ENCODE measurements at regions not wholly inside any gene's neighbourhood (a gene's known extent, or its start where the extent isn't known, plus 50 kb on each side); places are given as distances from the start of the nearest gene placed in this dataset.

DNA sequence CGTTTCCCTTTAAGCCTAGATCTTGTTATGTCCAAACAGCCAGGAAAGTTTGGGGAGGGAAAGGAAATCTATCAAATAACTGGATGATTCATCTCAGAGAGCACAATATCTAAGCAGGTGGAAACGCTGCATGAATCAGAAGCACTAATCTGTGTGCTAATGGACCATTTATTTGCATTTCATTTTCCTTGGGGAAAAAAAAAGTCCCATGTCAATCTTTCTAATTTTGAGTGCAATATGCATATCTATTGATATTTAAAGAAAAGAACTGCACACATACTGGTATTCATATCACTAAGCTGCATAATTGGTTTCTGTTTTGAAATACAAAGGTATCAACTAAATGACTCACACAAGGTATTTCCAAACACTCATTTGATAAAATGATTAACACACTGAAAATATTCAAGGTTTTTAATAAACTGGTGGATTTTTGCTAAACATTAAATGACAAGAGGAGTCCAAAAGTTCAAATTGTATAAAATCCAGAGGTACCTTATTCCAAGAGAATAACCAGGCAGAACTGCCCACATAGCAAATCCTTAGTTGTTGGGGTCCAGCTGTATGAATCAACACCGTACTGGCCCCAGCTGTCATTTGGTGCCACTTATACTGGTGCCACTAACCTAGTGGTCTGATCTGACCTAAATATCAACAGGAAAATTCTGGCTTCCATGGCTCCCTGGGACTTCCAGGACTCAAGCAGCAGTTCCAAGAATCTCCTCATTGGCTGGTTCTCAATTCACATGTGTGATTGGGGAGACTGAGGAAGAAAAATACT is 122.2 kb upstream of the SP4 start:
- Histone ChIP-seq H3K9me2 (replicated peaks; ENCODE audit: low read depth, low read length) (no peaks in the 10 kb centered on the region), H3K4me2 (ENCODE audit: low read depth, low read length, poor library complexity, severe bottlenecking) (no peak overlapping the region), H2AFZ (ENCODE audit: low read length) (no peak overlapping the region), H3K79me2 (ENCODE audit: insufficient read depth, low read length) (no peaks in the 10 kb centered on the region), H3K4me3 (ENCODE audit: low read length, poor library complexity, severe bottlenecking) (no peak overlapping the region), H3K27me3 (ENCODE audit: insufficient read depth, low read length, poor library complexity, severe bottlenecking) (no peaks in the 10 kb centered on the region), H4K20me1 (ENCODE audit: insufficient read depth, low read length, poor library complexity, severe bottlenecking) (no peaks in the 10 kb centered on the region), H3K4me1 (ENCODE audit: insufficient read depth, low read length, poor library complexity, severe bottlenecking) (no peaks in the 10 kb centered on the region), H3K9me3 (ENCODE audit: insufficient read depth, low read depth, low read length) (peaks cover 8% of the 10 kb centered on the region; the same call in 1 of the 2 replicates), H3K9ac (ENCODE audit: low read depth, low read length, poor library complexity, severe bottlenecking) (no peak overlapping the region), H3K36me3 (ENCODE audit: insufficient read depth, low read length) (no peaks in the 10 kb centered on the region), H3F3A (ENCODE audit: low read depth) (no peaks in the 10 kb centered on the region)
- TF ChIP-seq, protein P1, sequence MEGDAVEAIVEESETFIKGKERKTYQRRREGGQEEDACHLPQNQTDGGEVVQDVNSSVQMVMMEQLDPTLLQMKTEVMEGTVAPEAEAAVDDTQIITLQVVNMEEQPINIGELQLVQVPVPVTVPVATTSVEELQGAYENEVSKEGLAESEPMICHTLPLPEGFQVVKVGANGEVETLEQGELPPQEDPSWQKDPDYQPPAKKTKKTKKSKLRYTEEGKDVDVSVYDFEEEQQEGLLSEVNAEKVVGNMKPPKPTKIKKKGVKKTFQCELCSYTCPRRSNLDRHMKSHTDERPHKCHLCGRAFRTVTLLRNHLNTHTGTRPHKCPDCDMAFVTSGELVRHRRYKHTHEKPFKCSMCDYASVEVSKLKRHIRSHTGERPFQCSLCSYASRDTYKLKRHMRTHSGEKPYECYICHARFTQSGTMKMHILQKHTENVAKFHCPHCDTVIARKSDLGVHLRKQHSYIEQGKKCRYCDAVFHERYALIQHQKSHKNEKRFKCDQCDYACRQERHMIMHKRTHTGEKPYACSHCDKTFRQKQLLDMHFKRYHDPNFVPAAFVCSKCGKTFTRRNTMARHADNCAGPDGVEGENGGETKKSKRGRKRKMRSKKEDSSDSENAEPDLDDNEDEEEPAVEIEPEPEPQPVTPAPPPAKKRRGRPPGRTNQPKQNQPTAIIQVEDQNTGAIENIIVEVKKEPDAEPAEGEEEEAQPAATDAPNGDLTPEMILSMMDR (conservative IDR thresholded peaks at IDR 0.05; ENCODE audit: low read length), result no peak
- TF ChIP-seq EZH2phosphoT487 (IDR thresholded peaks at IDR 0.05; ENCODE audit: borderline replicate concordance), result no peak

DNA sequence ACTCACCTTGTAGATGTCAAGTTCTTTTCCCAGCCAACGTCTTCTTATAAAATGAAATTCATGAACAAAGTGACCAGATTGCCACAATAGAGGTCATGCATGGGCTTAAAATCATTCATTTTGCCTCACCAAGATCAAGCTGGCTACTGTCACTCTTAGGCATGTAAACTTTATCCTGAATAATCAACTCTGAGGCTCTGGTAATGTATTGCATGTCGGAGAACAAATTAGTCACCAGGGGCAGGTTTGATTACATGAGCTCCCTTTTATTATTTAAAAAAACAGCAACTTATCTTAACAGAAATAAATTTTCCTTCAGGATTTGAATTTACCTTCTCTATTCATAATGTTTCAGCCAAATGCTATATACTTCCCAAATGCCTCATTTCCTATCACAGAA is 112.9 kb upstream of the SP4 start:
- Histone ChIP-seq H2AFZ (ENCODE audit: low read length) (no peak overlapping the region), H3F3A (ENCODE audit: low read depth) (no peaks in the 10 kb centered on the region), H3K4me2 (ENCODE audit: low read depth, low read length, poor library complexity, severe bottlenecking) (no peak overlapping the region), H4K20me1 (ENCODE audit: insufficient read depth, low read length, poor library complexity, severe bottlenecking) (no peaks in the 10 kb centered on the region), H3K4me1 (ENCODE audit: insufficient read depth, low read length, poor library complexity, severe bottlenecking) (no peaks in the 10 kb centered on the region), H3K79me2 (ENCODE audit: insufficient read depth, low read length) (no peaks in the 10 kb centered on the region), H3K4me3 (ENCODE audit: low read length, poor library complexity, severe bottlenecking) (no peak overlapping the region), H3K27me3 (ENCODE audit: insufficient read depth, low read length, poor library complexity, severe bottlenecking) (no peaks in the 10 kb centered on the region), H3K9me2 (replicated peaks; ENCODE audit: low read depth, low read length) (no peaks in the 10 kb centered on the region), H3K36me3 (ENCODE audit: insufficient read depth, low read length) (no peaks in the 10 kb centered on the region), H3K9ac (ENCODE audit: low read depth, low read length, poor library complexity, severe bottlenecking) (no peak overlapping the region), H3K9me3 (ENCODE audit: insufficient read depth, low read depth, low read length) (peaks cover 4% of the 10 kb centered on the region)
- TF ChIP-seq, protein P1 (conservative IDR thresholded peaks at IDR 0.05; ENCODE audit: low read length), result no peak
- TF ChIP-seq EZH2phosphoT487 (IDR thresholded peaks at IDR 0.05; ENCODE audit: borderline replicate concordance), result no peak

DNA sequence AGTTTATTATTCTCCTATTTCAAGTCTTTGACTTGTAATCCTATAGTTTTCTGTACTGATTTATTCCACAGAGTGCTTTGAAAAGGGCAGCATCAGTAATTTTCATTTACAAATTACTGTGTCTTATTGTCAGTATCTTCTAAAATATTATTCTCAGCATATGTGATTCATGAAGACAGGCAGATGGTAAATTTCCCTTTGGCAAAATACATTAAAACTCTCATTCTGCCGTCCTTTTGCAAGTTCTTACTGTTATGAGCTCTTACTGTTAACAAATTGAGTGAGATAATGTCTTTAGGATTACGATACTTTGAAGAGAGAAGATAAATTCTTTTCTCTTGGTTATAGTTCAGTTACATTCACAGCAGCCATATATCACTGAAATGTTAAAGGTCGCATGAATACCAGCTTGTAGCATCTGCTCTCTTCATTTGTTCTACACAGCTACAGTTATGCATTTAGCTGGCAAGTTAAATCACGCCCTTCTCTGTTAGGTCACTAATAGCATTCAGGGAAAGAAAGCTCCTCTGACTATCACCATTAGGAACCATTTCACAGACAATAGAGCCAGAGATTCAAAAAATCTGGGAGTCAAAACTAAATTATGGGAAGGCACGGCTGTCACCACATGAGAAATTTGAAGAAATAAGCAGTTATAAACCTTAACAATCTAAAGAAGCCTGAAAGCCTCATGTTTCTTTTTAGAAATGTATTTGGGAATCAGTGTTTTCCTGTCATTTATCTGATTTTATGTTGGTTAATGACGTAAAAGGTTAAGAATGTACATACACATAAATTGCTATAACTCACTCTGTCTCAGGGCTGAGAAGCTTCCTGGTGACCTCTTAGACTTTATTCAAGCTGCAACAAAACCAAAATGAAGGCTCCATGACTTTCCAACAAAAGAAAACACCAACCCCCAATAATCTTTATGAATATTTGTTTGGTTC is 109.6 kb upstream of the SP4 start:
- H3K4me1 ChIP-seq (ENCODE audit: insufficient read depth, low read length, poor library complexity, severe bottlenecking), result no peaks in the 10 kb centered on the region
- TF ChIP-seq, protein P1 (conservative IDR thresholded peaks at IDR 0.05; ENCODE audit: low read length), result no peak
- no peak overlapping the region for H2AFZ ChIP-seq (ENCODE audit: low read length)
- H4K20me1 ChIP-seq (ENCODE audit: insufficient read depth, low read length, poor library complexity, severe bottlenecking), result no peaks in the 10 kb centered on the region
- no peaks in the 10 kb centered on the region for H3K9me2 ChIP-seq (replicated peaks; ENCODE audit: low read depth, low read length)
- H3F3A ChIP-seq (ENCODE audit: low read depth), result no peaks in the 10 kb centered on the region
- no peak overlapping the region for H3K9ac ChIP-seq (ENCODE audit: low read depth, low read length, poor library complexity, severe bottlenecking)
- no peaks in the 10 kb centered on the region for H3K36me3 ChIP-seq (ENCODE audit: insufficient read depth, low read length)
- H3K9me3 ChIP-seq (ENCODE audit: insufficient read depth, low read depth, low read length), result no peaks in the 10 kb centered on the region
- H3K4me2 ChIP-seq (ENCODE audit: low read depth, low read length, poor library complexity, severe bottlenecking), result no peak overlapping the region
- no peak overlapping the region for H3K4me3 ChIP-seq (ENCODE audit: low read length, poor library complexity, severe bottlenecking)
- no peaks in the 10 kb centered on the region for H3K79me2 ChIP-seq (ENCODE audit: insufficient read depth, low read length)
- H3K27me3 ChIP-seq (ENCODE audit: insufficient read depth, low read length, poor library complexity, severe bottlenecking), result no peaks in the 10 kb centered on the region
